B cell (primary cell): ENCODE measurements at regions not wholly inside any gene's neighbourhood (a gene's known extent, or its start where the extent isn't known, plus 50 kb on each side); places are given as distances from the start of the nearest gene placed in this dataset.

Experiments used
- ATAC-seq: fragments of 200-7000 bp; cut with Tn5 transposase; one replicate; pipeline ENCODE4 v1.10.0; 2021; ENCODE audit warnings: low read depth, mild to moderate bottlenecking, moderate number of reproducible peaks, moderate library complexity
- CTCF ChIA-PET: fragments of 350-600 bp; sonication (Branson Sonifier 250); formaldehyde crosslinking; loops from one replicate; lab custom pipeline; 2021; ENCODE audit warnings: antibody characterized with exemption, inconsistent platforms; lab: Charles Lee
- POLR2A ChIA-PET: fragments of 350-600 bp; sonication (Branson Sonifier 250); formaldehyde crosslinking; loops from one replicate; lab custom pipeline; 2021; ENCODE audit warnings: antibody characterized with exemption; lab: Charles Lee
- DNase-seq: peaks from one replicate; pipeline ENCODE4 v3.0.0; 2013
- H2AFZ ChIP-seq: 2 replicates; pipeline ENCODE4 v1.6.1; 2012; ENCODE audit warnings: mild to moderate bottlenecking, low read depth, low read length; ENCODE audit not compliant: insufficient read depth, poor library complexity, severe bottlenecking
- H3K27ac ChIP-seq, 2 donors: 1 replicate in 1 of 2; 2 replicates in 1 of 2; pipeline ENCODE4 v1.5.1; 2012 to 2013; ENCODE audit warnings: low read length in 2 of 2, mild to moderate bottlenecking in 2 of 2, moderate library complexity in 1 of 2
- H3K27me3 ChIP-seq, 4 experiments: fragments of 200-600 bp in 1 of 4; sonication (generic) in 1 of 4; replicated peaks in 1 of 4; 1 replicate in 2 of 4; 2 replicates in 2 of 4; pipeline versions ENCODE4 v1.6.1 to v1.7.0; 2013 to 2016; ENCODE audit warnings: low read length in 3 of 4, mild to moderate bottlenecking in 2 of 4, mixed read lengths in 1 of 4, moderate library complexity in 1 of 4; ENCODE audit not compliant: insufficient read depth in 4 of 4, control insufficient read depth in 3 of 4; ENCODE audit errors: control extremely low read depth in 1 of 4
- H3K36me3 ChIP-seq, 2 experiments: replicated peaks in 1 of 2; 1 replicate in 1 of 2; 2 replicates in 1 of 2; pipeline versions ENCODE4 v1.6.1 to v1.7.1; 2013; ENCODE audit warnings: low read length in 1 of 2; ENCODE audit not compliant: insufficient read depth in 2 of 2, control insufficient read depth in 1 of 2; ENCODE audit errors: control extremely low read depth in 1 of 2, extremely low read depth in 1 of 2
- H3K4me1 ChIP-seq, 2 donors: fragments of 200-600 bp in 1 of 2; sonication (generic) in 1 of 2; 1 replicate in 1 of 2; 2 replicates in 1 of 2; pipeline versions ENCODE4 v1.5.1 to v1.6.1; 2013 to 2017; ENCODE audit warnings: low read length in 2 of 2; ENCODE audit not compliant: control insufficient read depth in 2 of 2, insufficient read depth in 2 of 2
- H3K4me2 ChIP-seq: replicated peaks from 2 replicates; pipeline ENCODE3; 2012; ENCODE audit warnings: mild to moderate bottlenecking, low read depth, low read length; ENCODE audit not compliant: poor library complexity, severe bottlenecking
- H3K4me3 ChIP-seq, 5 experiments: fragments of 200-600 bp in 1 of 5; sonication (generic) in 1 of 5; 1 replicate in 3 of 5; 2 replicates in 2 of 5; pipeline versions ENCODE4 v1.5.1 to v1.7.0; 2011 to 2016; ENCODE audit warnings: low read length in 4 of 5, mild to moderate bottlenecking in 4 of 5, low read depth in 2 of 5, control low read depth in 1 of 5, moderate library complexity in 1 of 5; ENCODE audit not compliant: insufficient read depth in 1 of 5; ENCODE audit errors: control extremely low read depth in 1 of 5, extremely low read depth in 1 of 5
- H3K79me2 ChIP-seq: fragments of 200-600 bp; sonication (generic); one replicate; pipeline ENCODE4 v1.6.0; 2016; ENCODE audit warnings: low read length; ENCODE audit not compliant: control insufficient read depth, insufficient read depth
- H3K9ac ChIP-seq: fragments of 200-600 bp; sonication (generic); 2 replicates; pipeline ENCODE4 v1.6.1; 2017; ENCODE audit warnings: mild to moderate bottlenecking, low read length, moderate library complexity
- H3K9me3 ChIP-seq, 3 donors: one replicate each; pipeline versions ENCODE4 v1.6.1 to v1.7.1; 2013; ENCODE audit warnings: low read length in 2 of 3; ENCODE audit not compliant: control insufficient read depth in 2 of 3, insufficient read depth in 1 of 3; ENCODE audit errors: control extremely low read depth in 1 of 3
- H4K20me1 ChIP-seq: 2 replicates; pipeline ENCODE4 v1.6.0; 2012; ENCODE audit warnings: mild to moderate bottlenecking, low read length; ENCODE audit not compliant: insufficient read depth, control insufficient read depth, poor library complexity, severe bottlenecking
- H3K27ac Mint-ChIP-seq: one replicate; pipeline ENCODE4 v1.8.0; 2021; ENCODE audit warnings: mixed read lengths
- H3K27me3 Mint-ChIP-seq: one replicate; pipeline ENCODE4 v1.8.0; 2021; ENCODE audit warnings: mixed read lengths
- H3K4me1 Mint-ChIP-seq: one replicate; pipeline ENCODE4 v1.8.0; 2021; ENCODE audit warnings: mixed read lengths
- H3K4me3 Mint-ChIP-seq: one replicate; pipeline ENCODE4 v1.8.0; 2021; ENCODE audit warnings: mixed read lengths
- H3K9me3 Mint-ChIP-seq: one replicate; pipeline ENCODE4 v1.8.0; 2022; ENCODE audit warnings: mixed read lengths; ENCODE audit not compliant: insufficient read depth
- CTCF ChIP-seq: fragments of 200-600 bp; IDR thresholded peaks from one replicate; pipeline ENCODE4 v1.8.0; 2022; ENCODE audit warnings: antibody characterized with exemption, mild to moderate bottlenecking
- EZH2 ChIP-seq: IDR thresholded peaks from 2 replicates; pipeline ENCODE4 v1.6.1; 2012; ENCODE audit warnings: borderline replicate concordance, low read depth, mild to moderate bottlenecking, moderate library complexity, low read length; ENCODE audit not compliant: insufficient read depth, poor library complexity, severe bottlenecking
- whole genome bisulfite sequencing: methylation state at CpG from one replicate; pipeline ENCODE4 v1.1.5; 2013; ENCODE audit warnings: missing lambda C conversion rate; ENCODE audit not compliant: insufficient coverage; 5-methylcytosine and 5-hydroxymethylcytosine counted together
- intact Hi-C: fragments of 100-400 bp; cut with micrococcal nuclease; formaldehyde crosslinking; loops from one replicate; pipeline ENCODE4 v1.10.0; 2022

GRCh38 chr6:140175486-140175885, 801.0 kb upstream of the CITED2 start:
- TF ChIP-seq CTCF (no peak), EZH2 (no peak)
- Histone ChIP-seq H3K4me3 (no peak overlapping the region), H3K79me2 (no peaks in the 10 kb centered on the region), H3K27ac (no peak overlapping the region), H3K9ac (no peak overlapping the region), H4K20me1 (no peaks in the 10 kb centered on the region), H3K36me3 (no peaks in the 10 kb centered on the region), H2AFZ (no peak overlapping the region), H3K9me3 (peaks cover 0 to 7% (median 0%) of the 10 kb centered on the region in 3 donors), H3K27me3 (no peaks in the 10 kb centered on the region), H3K4me1 (no peaks in the 10 kb centered on the region), H3K4me2 (no peak overlapping the region)
- Mint-ChIP-seq H3K27me3 (no peaks in the 10 kb centered on the region), H3K27ac (no peak overlapping the region), H3K9me3 (peaks cover 2% of the 10 kb centered on the region), H3K4me3 (no peak overlapping the region), H3K4me1 (no peaks in the 10 kb centered on the region)
- CTCF ChIA-PET = interaction anchor here (0.7 kb wide), 1 partner anchor 294 kb away, joined by 3 read pairs; no protein-coding TSS in a partner anchor
- POLR2A ChIA-PET = no interaction called here
- 83% methylated on average over 1 of the region's 1 CpG for WGBS
- intact Hi-C loops = no loop called here
- ATAC-seq (no peak), DNase-seq (no peak)

- no peak for DNase-seq
- no peak overlapping the region for H3K27ac Mint-ChIP-seq
- no peak overlapping the region for H3K4me3 Mint-ChIP-seq
- TF ChIP-seq CTCF (no peak), EZH2 (no peak)
- no peak overlapping the region for H3K27ac ChIP-seq
- no peaks in the 10 kb centered on the region for H3K4me1 ChIP-seq
- peaks cover 3% of the 10 kb centered on the region for H3K27me3 Mint-ChIP-seq
- peaks cover 0 to 7% (median 0%) of the 10 kb centered on the region in 3 donors for H3K9me3 ChIP-seq
- H3K79me2 ChIP-seq = no peaks in the 10 kb centered on the region
- no peak overlapping the region for H3K4me3 ChIP-seq
- H3K36me3 ChIP-seq = no peaks in the 10 kb centered on the region
- no CpG with 5 or more reads among the region's 2 CpGs for WGBS
- CTCF ChIA-PET = no interaction called here
- no peak overlapping the region for H2AFZ ChIP-seq
- H3K27me3 ChIP-seq = no peaks in the 10 kb centered on the region
- no peaks in the 10 kb centered on the region for H4K20me1 ChIP-seq
- no peaks in the 10 kb centered on the region for H3K4me1 Mint-ChIP-seq
- H3K4me2 ChIP-seq = no peak overlapping the region
- ATAC-seq = no peak
- H3K9ac ChIP-seq = no peak overlapping the region
- intact Hi-C loops = no loop called here
- POLR2A ChIA-PET = no interaction called here
- H3K9me3 Mint-ChIP-seq = peaks cover 2% of the 10 kb centered on the region
These were observed 800.1 kb upstream of the CITED2 start for GRCh38 chr6:140174524-140174923.
